Neuron (in vitro differentiated cells): ENCODE measurements at regions not wholly inside any gene's neighbourhood (a gene's known extent, or its start where the extent isn't known, plus 50 kb on each side); places are given as distances from the start of the nearest gene placed in this dataset.

Source experiments
- H2AFZ ChIP-seq: one replicate; pipeline ENCODE4 v1.6.1; 2013; ENCODE audit warnings: low read depth, mild to moderate bottlenecking, inconsistent platforms, low read length, moderate library complexity
- H3K27me3 ChIP-seq: one replicate; pipeline ENCODE4 v1.6.1; 2013; ENCODE audit warnings: low read length; ENCODE audit not compliant: insufficient read depth
- H3K36me3 ChIP-seq: one replicate; pipeline ENCODE4 v1.6.1; 2013; ENCODE audit warnings: low read length; ENCODE audit not compliant: insufficient read depth
- H3K4me1 ChIP-seq: one replicate; pipeline ENCODE4 v1.6.1; 2013; ENCODE audit warnings: low read length; ENCODE audit not compliant: insufficient read depth
- H3K4me3 ChIP-seq: 2 replicates; pipeline ENCODE4 v1.5.1; 2013; ENCODE audit warnings: mild to moderate bottlenecking, low read length, moderate library complexity
- H3K9me3 ChIP-seq: one replicate; pipeline ENCODE4 v1.6.1; 2013; ENCODE audit warnings: low read length

DNA sequence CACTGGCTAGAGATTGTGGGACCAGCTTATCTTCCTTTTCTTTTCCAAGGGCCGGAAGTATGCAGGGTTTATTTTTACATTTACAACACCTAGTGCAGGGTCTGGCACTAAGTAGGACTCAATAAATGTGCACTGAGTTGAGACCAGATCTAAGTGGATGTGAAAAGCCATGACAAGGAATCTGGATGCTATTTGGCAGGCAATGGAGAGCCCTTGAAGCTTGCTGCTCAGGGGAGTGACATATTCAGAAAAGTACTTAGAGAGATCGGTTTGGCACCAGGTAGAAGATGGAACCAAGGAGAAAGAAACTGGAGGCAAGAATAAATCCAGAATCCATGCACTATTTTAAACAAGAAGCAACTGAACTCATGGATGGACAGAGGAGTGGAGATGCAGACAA, 815.8 kb downstream of the MAFB start:
- H3K4me3 ChIP-seq = no peak overlapping the region
- H3K9me3 ChIP-seq = no peaks in the 10 kb centered on the region
- no peaks in the 10 kb centered on the region for H3K27me3 ChIP-seq
- no peak overlapping the region for H2AFZ ChIP-seq
- H3K36me3 ChIP-seq = no peaks in the 10 kb centered on the region
- H3K4me1 ChIP-seq = peaks cover 17% of the 10 kb centered on the region

DNA sequence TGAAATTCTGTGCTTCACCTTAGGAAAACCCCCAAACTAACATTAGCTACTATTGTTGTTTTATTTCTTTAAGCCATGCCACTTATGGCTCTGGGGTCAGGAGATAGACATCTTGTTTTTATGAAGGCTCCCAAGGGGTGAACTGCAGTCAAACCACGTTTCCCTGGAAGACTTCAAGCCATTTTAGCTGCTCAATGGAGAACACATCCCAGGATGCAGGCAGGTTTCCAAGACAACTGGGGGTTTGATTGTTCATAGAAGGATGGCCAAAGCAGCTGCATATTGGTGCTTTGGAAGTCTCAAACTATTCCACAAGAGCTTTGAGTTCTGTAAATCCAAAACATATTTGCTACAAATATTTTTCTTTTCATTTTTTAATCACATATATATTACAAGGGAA, 818.0 kb downstream of the MAFB start:
- peaks cover 6% of the 10 kb centered on the region for H3K4me1 ChIP-seq

DNA sequence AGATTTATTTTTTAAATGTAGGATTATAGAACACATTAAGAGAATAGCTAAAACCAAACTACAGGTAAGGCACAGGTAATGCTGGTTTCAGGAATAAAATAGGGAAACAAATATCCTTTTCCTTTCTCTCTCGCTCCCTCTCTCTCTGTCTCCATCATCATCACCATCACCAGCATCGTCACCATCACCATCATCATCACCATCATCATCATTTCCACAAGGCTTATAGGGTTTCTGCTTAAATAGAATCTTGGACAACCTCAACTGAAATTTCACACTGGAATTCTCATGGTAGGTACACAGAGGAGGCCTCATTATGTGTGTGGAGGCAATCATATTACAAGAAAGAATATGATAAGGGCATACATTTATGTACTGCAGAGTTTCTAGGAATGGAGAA, 823.6 kb downstream of the MAFB start:
- Histone ChIP-seq H3K4me1 (no peaks in the 10 kb centered on the region), H2AFZ (no peak overlapping the region), H3K4me3 (no peak overlapping the region), H3K36me3 (no peaks in the 10 kb centered on the region), H3K27me3 (peaks cover 7% of the 10 kb centered on the region), H3K9me3 (no peaks in the 10 kb centered on the region)

More for the DNA sequence above, 818.0 kb downstream of the MAFB start:
- Histone ChIP-seq H3K9me3 (no peaks in the 10 kb centered on the region), H3K4me3 (no peak overlapping the region), H3K27me3 (no peaks in the 10 kb centered on the region), H2AFZ (no peak overlapping the region), H3K36me3 (no peaks in the 10 kb centered on the region)

DNA sequence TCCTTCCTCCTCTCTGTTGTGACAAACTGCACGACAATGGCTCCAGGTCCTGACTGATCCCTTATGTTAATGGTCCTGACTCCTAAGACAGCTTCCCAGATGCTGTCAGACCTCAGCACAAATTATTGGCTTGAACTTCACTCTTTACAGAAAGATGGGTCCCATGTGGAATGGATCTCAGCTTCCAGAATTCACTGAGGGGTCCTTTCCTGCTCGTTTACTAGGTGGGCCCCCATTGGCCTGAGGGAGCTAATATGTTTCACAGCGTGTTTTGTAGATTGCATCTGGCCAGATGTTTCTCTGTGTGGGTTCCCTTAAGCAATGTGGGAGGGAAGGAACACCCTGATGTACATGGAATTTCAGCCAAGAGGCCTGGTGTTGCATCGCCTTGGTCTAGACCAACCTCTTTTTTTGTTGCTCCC, 826.6 kb downstream of the MAFB start:
- no peak overlapping the region for H2AFZ ChIP-seq
- H3K9me3 ChIP-seq = no peaks in the 10 kb centered on the region
- H3K27me3 ChIP-seq = peaks cover 7% of the 10 kb centered on the region

DNA sequence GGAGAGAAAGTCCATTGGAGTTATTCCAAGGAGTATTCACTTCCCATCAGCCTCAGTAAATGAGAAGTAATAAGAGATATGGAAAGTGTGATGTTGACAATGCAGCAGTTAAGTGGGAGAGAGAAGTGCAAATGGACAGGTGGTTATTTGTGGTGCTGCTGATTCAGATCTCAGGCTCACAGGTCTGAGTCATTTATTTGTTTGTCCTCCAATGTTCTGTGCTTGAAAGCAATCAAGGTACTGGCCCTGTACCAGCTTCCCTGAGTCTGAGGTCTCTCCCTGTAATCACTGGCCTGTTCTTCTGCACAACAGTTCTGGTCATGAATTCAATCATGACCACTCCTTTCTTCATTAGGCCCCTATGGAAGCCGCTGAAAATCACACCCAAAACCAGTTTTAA, 827.7 kb downstream of the MAFB start:
- H3K4me3 ChIP-seq = no peak overlapping the region
- H3K4me1 ChIP-seq = no peaks in the 10 kb centered on the region
- peaks cover 9% of the 10 kb centered on the region for H3K27me3 ChIP-seq
- no peaks in the 10 kb centered on the region for H3K36me3 ChIP-seq
- no peaks in the 10 kb centered on the region for H3K9me3 ChIP-seq
- no peak overlapping the region for H2AFZ ChIP-seq

More for the DNA sequence above, 826.6 kb downstream of the MAFB start:
- Histone ChIP-seq H3K36me3 (no peaks in the 10 kb centered on the region), H3K4me3 (no peak overlapping the region), H3K4me1 (no peaks in the 10 kb centered on the region)

DNA sequence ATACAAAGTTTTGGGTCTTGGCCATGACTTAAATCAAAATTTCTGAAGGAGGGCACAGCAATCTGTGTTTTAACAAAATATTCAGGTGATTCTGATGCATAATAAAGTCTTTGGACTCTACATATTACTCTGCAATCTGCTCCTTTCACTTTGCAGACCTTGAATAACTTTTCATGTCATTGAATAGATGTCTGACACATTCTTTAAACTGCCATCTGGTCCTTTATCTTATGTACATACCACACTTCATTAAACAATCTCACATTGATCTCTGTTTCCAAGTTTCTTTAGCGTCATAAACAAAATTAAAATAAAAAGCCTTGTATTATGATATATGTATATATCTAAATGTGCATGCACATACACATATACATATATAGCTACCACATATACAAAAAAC, 831.2 kb downstream of the MAFB start:
- Histone ChIP-seq H2AFZ (no peak overlapping the region), H3K27me3 (peaks cover 14% of the 10 kb centered on the region), H3K4me1 (peaks cover 15% of the 10 kb centered on the region)

DNA sequence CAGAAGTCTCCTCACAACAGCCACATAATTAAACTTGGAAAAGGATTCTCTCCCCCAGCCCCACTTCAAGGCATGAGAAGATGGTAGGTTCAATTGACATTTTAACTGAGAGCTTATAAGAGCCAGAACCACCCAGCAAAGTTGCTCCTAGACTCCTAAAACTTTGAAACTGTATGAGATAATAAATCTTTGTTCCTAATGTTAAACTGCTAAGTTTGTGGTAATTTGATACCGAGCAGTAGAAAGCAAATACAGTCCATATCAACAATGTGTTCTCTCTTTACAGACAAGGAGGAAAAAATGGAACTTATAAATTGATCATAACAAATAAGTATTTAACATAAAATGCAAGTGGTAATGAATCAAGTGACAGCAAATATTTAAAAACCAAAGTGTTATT, 831.8 kb downstream of the MAFB start:
- H3K4me1 ChIP-seq = peaks cover 20% of the 10 kb centered on the region
- H3K36me3 ChIP-seq = no peaks in the 10 kb centered on the region
- H3K9me3 ChIP-seq = no peaks in the 10 kb centered on the region
- H2AFZ ChIP-seq = no peak overlapping the region
- peaks cover 16% of the 10 kb centered on the region for H3K27me3 ChIP-seq
- H3K4me3 ChIP-seq = no peak overlapping the region

More for the DNA sequence above, 831.2 kb downstream of the MAFB start:
- no peaks in the 10 kb centered on the region for H3K36me3 ChIP-seq
- H3K9me3 ChIP-seq = no peaks in the 10 kb centered on the region
- no peak overlapping the region for H3K4me3 ChIP-seq

DNA sequence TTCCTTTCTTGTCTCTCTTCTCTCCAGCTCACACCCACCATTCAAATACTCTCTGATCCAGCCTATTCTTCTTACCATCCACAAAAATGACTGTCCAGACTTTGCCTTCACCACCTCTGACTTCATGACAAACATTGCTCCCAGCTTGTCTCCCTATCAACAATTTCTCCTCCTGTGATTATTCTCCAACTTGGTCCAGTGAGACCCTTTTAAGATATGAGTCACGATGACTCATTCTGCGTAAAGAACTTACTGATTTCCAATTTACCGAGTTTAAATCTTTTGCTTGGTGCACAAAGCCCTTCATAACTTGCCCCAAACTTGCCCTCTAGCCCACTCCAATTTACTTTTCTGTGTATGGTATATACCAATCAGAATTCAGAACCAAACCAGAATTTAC, 833.2 kb downstream of the MAFB start:
- Histone ChIP-seq H3K4me3 (no peak overlapping the region), H3K36me3 (no peaks in the 10 kb centered on the region), H3K27me3 (peaks cover 18% of the 10 kb centered on the region), H3K4me1 (peaks cover 20% of the 10 kb centered on the region), H3K9me3 (no peaks in the 10 kb centered on the region), H2AFZ (no peak overlapping the region)

DNA sequence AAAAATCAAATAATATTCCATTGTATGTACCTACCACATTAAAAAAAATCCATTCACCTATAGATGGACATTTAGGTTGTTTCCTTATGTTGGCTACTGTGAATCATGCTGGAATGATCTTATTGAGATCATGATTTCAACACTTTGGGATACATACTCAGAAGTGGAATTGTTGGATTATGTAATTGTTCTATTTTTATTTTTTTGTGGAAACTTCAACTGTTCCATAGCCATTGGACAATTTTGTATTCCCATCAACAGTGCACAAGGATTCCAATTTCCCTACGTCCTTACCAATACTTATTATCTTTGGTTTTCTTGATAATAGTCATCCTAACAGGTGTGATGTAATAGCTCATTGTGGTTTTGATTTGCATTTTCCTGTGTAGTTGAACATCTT, 834.0 kb downstream of the MAFB start:
- H3K4me3 ChIP-seq = no peak overlapping the region
- H3K27me3 ChIP-seq = peaks cover 26% of the 10 kb centered on the region
- no peaks in the 10 kb centered on the region for H3K36me3 ChIP-seq
- peaks cover 20% of the 10 kb centered on the region for H3K4me1 ChIP-seq
- H2AFZ ChIP-seq = no peak overlapping the region
- H3K9me3 ChIP-seq = no peaks in the 10 kb centered on the region

DNA sequence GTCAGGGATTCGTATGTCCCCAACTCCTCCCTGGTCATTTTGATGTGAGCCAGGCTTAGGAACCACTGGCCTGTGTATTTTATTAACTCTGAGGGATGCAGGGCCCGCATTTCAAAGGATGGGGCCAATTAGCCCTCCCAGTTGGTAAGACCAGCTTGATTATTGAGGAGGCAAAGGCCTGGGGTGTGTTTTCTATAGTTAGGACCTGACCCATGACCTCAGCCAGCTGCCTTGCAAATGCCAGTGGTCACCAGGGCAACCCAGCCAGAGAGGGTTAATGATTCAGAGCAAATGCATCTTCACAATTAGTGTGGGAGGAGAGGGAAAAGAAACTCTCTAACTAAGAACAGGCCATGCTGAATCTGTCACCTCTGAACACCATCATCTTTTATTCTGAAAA, 835.4 kb downstream of the MAFB start:
- H3K4me3 ChIP-seq = no peak overlapping the region
- H3K9me3 ChIP-seq = no peaks in the 10 kb centered on the region
- no peak overlapping the region for H2AFZ ChIP-seq
- H3K4me1 ChIP-seq = peaks cover 20% of the 10 kb centered on the region
- H3K36me3 ChIP-seq = no peaks in the 10 kb centered on the region
- H3K27me3 ChIP-seq = peaks cover 36% of the 10 kb centered on the region

DNA sequence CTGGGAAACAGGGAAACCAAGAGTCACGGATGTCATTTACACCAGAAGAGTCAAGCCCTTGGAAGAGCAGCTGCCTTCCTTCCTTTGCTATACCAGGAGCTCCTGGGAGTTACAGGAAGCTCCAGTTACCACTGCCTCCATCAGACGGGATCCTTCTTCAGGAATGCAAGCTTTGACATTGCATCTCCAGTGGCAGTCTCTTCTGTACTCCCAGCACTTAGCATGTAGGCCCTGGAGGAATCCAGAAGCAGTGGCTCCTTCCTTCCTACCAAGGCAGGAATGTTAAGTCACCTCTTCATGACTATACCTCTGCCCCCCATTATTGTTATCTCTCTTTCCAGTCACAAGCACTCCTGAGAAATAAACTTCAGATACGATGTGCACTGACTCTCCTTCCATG, 836.0 kb downstream of the MAFB start:
- Histone ChIP-seq H2AFZ (no peak overlapping the region), H3K9me3 (no peaks in the 10 kb centered on the region), H3K27me3 (peaks cover 40% of the 10 kb centered on the region), H3K4me3 (no peak overlapping the region), H3K36me3 (no peaks in the 10 kb centered on the region), H3K4me1 (peaks cover 20% of the 10 kb centered on the region)

DNA sequence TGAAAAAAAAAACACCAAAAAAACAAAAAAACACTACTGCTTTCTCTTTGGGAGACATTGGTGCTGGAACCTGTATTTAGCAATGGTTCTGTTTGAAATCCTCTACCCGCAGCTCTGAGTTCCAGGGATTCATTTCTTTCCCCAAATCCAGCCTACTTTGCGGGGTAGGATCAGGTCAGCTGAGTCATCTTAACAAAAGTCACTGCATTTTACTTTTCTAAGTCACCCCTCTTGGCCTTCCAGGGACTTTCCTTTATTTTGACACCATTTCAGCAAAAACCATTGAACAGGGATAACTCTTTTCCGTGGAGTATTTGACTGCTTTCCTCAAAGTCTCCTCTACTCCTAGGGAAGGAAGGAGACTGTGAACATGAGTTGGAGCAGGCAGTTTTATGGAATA, 837.6 kb downstream of the MAFB start:
- Histone ChIP-seq H3K36me3 (no peaks in the 10 kb centered on the region), H3K9me3 (no peaks in the 10 kb centered on the region), H2AFZ (no peak overlapping the region), H3K27me3 (peaks cover 38% of the 10 kb centered on the region), H3K4me1 (peaks cover 20% of the 10 kb centered on the region), H3K4me3 (no peak overlapping the region)

DNA sequence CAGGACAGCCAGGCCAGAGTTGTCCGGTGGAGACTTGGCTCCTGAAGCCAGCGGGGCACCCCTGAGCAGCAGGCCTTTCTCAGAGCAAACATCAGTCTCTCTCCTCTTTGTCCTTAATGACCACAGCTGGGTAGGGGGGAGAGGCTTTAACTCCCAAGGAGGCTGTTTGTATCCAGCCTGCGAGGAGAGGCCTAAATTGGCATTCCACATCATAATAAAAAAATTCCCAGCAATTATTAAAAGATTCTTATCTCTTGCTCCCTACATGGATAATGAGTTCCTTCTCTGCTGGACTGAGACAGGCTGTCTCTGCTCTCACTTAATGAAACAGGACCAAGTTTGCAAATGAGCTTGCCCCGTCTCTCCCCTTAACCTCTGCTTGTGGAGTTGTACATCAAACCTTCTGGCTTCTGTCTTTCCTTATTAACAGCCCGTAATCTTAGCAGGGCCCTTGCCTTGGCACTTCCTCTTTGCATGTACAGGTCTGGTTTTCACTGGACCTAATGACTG, 838.2 kb downstream of the MAFB start:
- Histone ChIP-seq H2AFZ (no peak overlapping the region), H3K4me3 (no peak overlapping the region), H3K36me3 (no peaks in the 10 kb centered on the region), H3K9me3 (no peaks in the 10 kb centered on the region), H3K27me3 (peaks cover 38% of the 10 kb centered on the region), H3K4me1 (peaks cover 20% of the 10 kb centered on the region)

DNA sequence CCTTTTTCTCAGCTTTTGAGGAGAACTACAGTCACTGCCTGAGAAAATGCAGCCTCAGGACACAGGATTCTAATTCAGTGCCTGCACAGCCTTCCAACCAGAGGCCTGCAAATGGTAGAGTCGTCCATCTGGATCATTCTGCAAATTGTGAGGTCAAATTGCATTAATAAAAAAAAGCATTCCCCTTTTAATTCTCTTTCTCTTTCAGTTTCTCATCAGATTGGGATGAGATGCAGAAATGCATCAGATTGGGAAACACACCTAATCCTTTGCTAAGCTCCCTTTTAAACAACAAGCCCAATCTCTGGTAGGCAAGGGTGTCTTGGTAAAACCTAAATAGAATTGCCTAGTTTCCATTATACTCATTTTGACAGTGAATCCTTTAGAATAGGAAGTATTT, 838.8 kb downstream of the MAFB start:
- Histone ChIP-seq H3K4me1 (peaks cover 20% of the 10 kb centered on the region), H3K4me3 (no peak overlapping the region), H3K27me3 (peaks cover 43% of the 10 kb centered on the region), H3K36me3 (no peaks in the 10 kb centered on the region), H3K9me3 (no peaks in the 10 kb centered on the region), H2AFZ (no peak overlapping the region)
